SU-DHL-6 (cell line): ENCODE measurements at regions not wholly inside any gene's neighbourhood (a gene's known extent, or its start where the extent isn't known, plus 50 kb on each side); places are given as distances from the start of the nearest gene placed in this dataset.

Experiments used
- CTCF ChIP-seq: fragments of 200-600 bp; sonication (generic); IDR thresholded peaks from one replicate; pipeline ENCODE4 v1.5.1; 2017; ENCODE audit warnings: antibody characterized with exemption, mild to moderate bottlenecking, low read length, moderate library complexity; ENCODE audit not compliant: insufficient read depth, poor library complexity, severe bottlenecking
- EZH2phosphoT487 ChIP-seq: fragments of 200-600 bp; sonication (generic), shearing (Covaris generic); conservative IDR thresholded peaks from 2 replicates; pipeline ENCODE4 v1.6.1; 2018; ENCODE audit warnings: mild to moderate bottlenecking, antibody characterized with exemption, low read length, moderate library complexity, mixed read lengths

GRCh38 chr4:181874602-181875001, 368.6 kb upstream of the TENM3 start:
- TF ChIP-seq CTCF (no peak), EZH2phosphoT487 (no peak)
